Stomach (tissue), 4 donors: ENCODE measurements at regions not wholly inside any gene's neighbourhood (a gene's known extent, or its start where the extent isn't known, plus 50 kb on each side); places are given as distances from the start of the nearest gene placed in this dataset.

Experiments used
- POLR2AphosphoS5 ChIP-seq, 3 donors: sonication (generic); formaldehyde crosslinking; IDR thresholded peaks; one replicate each; pipeline ENCODE4 v1.6.1; 2016; ENCODE audit warnings: antibody characterized with exemption in 3 of 3
- TF ChIP-seq, protein P1 (sequence below), 7 experiments: fragments of 450-650 bp in 4 of 7; fragments of 200-600 bp in 3 of 7; sonication (generic) in 3 of 7; IDR thresholded peaks; one replicate each; pipeline ENCODE4 v1.5.1; 2016 to 2019; ENCODE audit warnings: antibody characterized with exemption in 7 of 7, control low read depth in 2 of 7, mild to moderate bottlenecking in 1 of 7

DNA sequence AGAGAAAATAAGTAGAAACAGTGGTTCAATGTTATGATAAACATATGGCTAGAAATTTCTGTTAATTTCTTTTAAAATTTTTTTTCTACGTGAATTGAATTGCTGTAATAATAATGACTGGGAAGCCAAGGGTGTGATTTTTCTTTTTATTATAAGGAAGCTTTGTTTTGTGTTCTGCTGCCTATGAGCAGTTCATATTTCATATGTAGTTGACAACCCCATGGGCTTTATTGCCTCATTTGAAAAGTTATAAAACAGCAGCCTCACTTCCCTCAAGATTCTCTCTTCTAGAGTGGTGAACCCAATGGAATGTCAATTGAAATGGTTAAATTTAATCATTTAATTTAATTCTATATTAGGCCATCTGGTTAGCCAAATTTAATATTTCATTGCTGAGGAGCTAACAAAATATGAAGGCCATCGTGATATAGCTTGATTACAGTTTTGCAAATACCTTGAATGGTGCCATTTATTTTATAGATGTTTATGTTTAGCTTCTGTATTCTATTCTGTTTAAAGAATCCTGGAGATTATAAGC, 72.6 kb upstream of the DOCK10 start:
- TF ChIP-seq, protein P1, sequence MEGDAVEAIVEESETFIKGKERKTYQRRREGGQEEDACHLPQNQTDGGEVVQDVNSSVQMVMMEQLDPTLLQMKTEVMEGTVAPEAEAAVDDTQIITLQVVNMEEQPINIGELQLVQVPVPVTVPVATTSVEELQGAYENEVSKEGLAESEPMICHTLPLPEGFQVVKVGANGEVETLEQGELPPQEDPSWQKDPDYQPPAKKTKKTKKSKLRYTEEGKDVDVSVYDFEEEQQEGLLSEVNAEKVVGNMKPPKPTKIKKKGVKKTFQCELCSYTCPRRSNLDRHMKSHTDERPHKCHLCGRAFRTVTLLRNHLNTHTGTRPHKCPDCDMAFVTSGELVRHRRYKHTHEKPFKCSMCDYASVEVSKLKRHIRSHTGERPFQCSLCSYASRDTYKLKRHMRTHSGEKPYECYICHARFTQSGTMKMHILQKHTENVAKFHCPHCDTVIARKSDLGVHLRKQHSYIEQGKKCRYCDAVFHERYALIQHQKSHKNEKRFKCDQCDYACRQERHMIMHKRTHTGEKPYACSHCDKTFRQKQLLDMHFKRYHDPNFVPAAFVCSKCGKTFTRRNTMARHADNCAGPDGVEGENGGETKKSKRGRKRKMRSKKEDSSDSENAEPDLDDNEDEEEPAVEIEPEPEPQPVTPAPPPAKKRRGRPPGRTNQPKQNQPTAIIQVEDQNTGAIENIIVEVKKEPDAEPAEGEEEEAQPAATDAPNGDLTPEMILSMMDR (IDR thresholded peaks at IDR 0.05) = no peak
- no peak for TF ChIP-seq POLR2AphosphoS5 (IDR thresholded peaks at IDR 0.05)
